ENCODE measurements at regions not wholly inside any gene's neighbourhood (a gene's known extent, or its start where the extent isn't known, plus 50 kb on each side); places are given as distances from the start of the nearest gene placed in this dataset.
"Not testable (repeated sequence)": the region's sequence is repeated elsewhere in the genome, so short reads cannot be mapped to it uniquely, and the experiment has no call there.

GRCh38 chr3:147333098-147333497 lies 73.2 kb downstream of the ZIC4 start:
- peaks cover 0 to 3% (median 0%) of the 10 kb centered on the region in 3 donors for H3K27me3 Mint-ChIP-seq

GRCh38 chr3:147328711-147329110 lies 77.6 kb downstream of the ZIC4 start:
- Mint-ChIP-seq H3K27me3 (no peaks in the 10 kb centered on the region), H3K4me3 (no peak overlapping the region), H3K9me3 (peaks cover 0 to 4% (median 0%) of the 10 kb centered on the region in 7 donors), H3K36me3 (no peaks in the 10 kb centered on the region), H3K4me1 (no peaks in the 10 kb centered on the region), H3K27ac (no peak overlapping the region)
- no peak for DNase-seq
- ATAC-seq (ENCODE audit: low read depth in 2 of 2), result no peak

More at GRCh38 chr3:147333098-147333497, 73.2 kb downstream of the ZIC4 start:
- no peak overlapping the region for H3K4me3 Mint-ChIP-seq
- DNase-seq, result no peak
- H3K9me3 Mint-ChIP-seq, result peaks cover 0 to 2% (median 0%) of the 10 kb centered on the region in 7 donors
- H3K36me3 Mint-ChIP-seq, result no peaks in the 10 kb centered on the region
- no peaks in the 10 kb centered on the region for H3K4me1 Mint-ChIP-seq
- ATAC-seq (ENCODE audit: low read depth in 2 of 2), result no peak
- no peak overlapping the region for H3K27ac Mint-ChIP-seq

GRCh38 chr3:147324356-147324755 lies 82.0 kb downstream of the ZIC4 start:
- H3K27me3 Mint-ChIP-seq, result no peaks in the 10 kb centered on the region
- H3K4me3 Mint-ChIP-seq, result no peak overlapping the region
- ATAC-seq (ENCODE audit: low read depth in 2 of 2), result no peak
- peaks cover 0 to 4% (median 0%) of the 10 kb centered on the region in 7 donors for H3K9me3 Mint-ChIP-seq
- H3K36me3 Mint-ChIP-seq, result no peaks in the 10 kb centered on the region
- no peaks in the 10 kb centered on the region for H3K4me1 Mint-ChIP-seq
- DNase-seq, result no peak
- no peak overlapping the region for H3K27ac Mint-ChIP-seq

GRCh38 chr3:147318900-147319299 lies 87.4 kb downstream of the ZIC4 start:
- DNase-seq (no peak), ATAC-seq (ENCODE audit: low read depth in 2 of 2) (no peak)
- H3K9me3 Mint-ChIP-seq, result peaks cover 0 to 4% (median 2%) of the 10 kb centered on the region in 7 donors
- H3K27me3 Mint-ChIP-seq, result no peaks in the 10 kb centered on the region
- no peaks in the 10 kb centered on the region for H3K36me3 Mint-ChIP-seq
- no peak overlapping the region for H3K27ac Mint-ChIP-seq
- no peaks in the 10 kb centered on the region for H3K4me1 Mint-ChIP-seq
- peak overlapping the region in 1 of 8 donors; percentile 9 for H3K4me3 Mint-ChIP-seq

- not testable (repeated sequence) for DNase-seq; H3K9me3 Mint-ChIP-seq; H3K27me3 Mint-ChIP-seq; H3K27ac Mint-ChIP-seq; H3K4me1 Mint-ChIP-seq; H3K36me3 Mint-ChIP-seq; ATAC-seq (ENCODE audit: low read depth in 2 of 2)
- peak overlapping the region in 1 of 8 donors; percentile 16 for H3K4me3 Mint-ChIP-seq
Observed at GRCh38 chr3:147317080-147317479, 89.3 kb downstream of the ZIC4 start.

- peaks cover 0 to 4% (median 0%) of the 10 kb centered on the region in 7 donors for H3K9me3 Mint-ChIP-seq
- H3K27ac Mint-ChIP-seq, result no peak overlapping the region
- H3K4me3 Mint-ChIP-seq, result no peak overlapping the region
- H3K36me3 Mint-ChIP-seq, result no peaks in the 10 kb centered on the region
- no peaks in the 10 kb centered on the region for H3K4me1 Mint-ChIP-seq
- ATAC-seq (ENCODE audit: low read depth in 2 of 2) (no peak), DNase-seq (no peak)
- H3K27me3 Mint-ChIP-seq, result peaks cover 0 to 2% (median 0%) of the 10 kb centered on the region in 3 donors
Observed at GRCh38 chr3:147313513-147313912, 92.8 kb downstream of the ZIC4 start.

GRCh38 chr3:147312786-147313280 lies 93.5 kb downstream of the ZIC4 start:
- H3K4me3 Mint-ChIP-seq, result no peak overlapping the region
- ATAC-seq (ENCODE audit: low read depth in 2 of 2) (no peak), DNase-seq (no peak)
- no peaks in the 10 kb centered on the region for H3K36me3 Mint-ChIP-seq
- peaks cover 0 to 4% (median 0%) of the 10 kb centered on the region in 7 donors for H3K9me3 Mint-ChIP-seq
- no peak overlapping the region for H3K27ac Mint-ChIP-seq
- no peaks in the 10 kb centered on the region for H3K4me1 Mint-ChIP-seq
- H3K27me3 Mint-ChIP-seq, result peaks cover 0 to 4% (median 0%) of the 10 kb centered on the region in 3 donors

- Mint-ChIP-seq H3K4me1 (no peaks in the 10 kb centered on the region), H3K27ac (peak overlapping the region in 1 of 6 donors; percentile 62), H3K9me3 (peaks cover 0 to 4% (median 0%) of the 10 kb centered on the region in 7 donors), H3K4me3 (no peak overlapping the region), H3K27me3 (peaks cover 0 to 4% (median 0%) of the 10 kb centered on the region in 3 donors), H3K36me3 (no peaks in the 10 kb centered on the region)
- DNase-seq (no peak), ATAC-seq (ENCODE audit: low read depth in 2 of 2) (no peak)
Observed at GRCh38 chr3:147311716-147312115, 94.6 kb downstream of the ZIC4 start.

GRCh38 chr3:147305533-147306250 lies 100.7 kb downstream of the ZIC4 start:
- Mint-ChIP-seq H3K4me1 (no peaks in the 10 kb centered on the region), H3K36me3 (no peaks in the 10 kb centered on the region), H3K9me3 (peaks cover 0 to 5% (median 2%) of the 10 kb centered on the region in 7 donors), H3K27me3 (peaks cover 0 to 4% (median 0%) of the 10 kb centered on the region in 3 donors), H3K27ac (no peak overlapping the region), H3K4me3 (no peak overlapping the region)
- DNase-seq (no peak), ATAC-seq (ENCODE audit: low read depth in 2 of 2) (no peak)

- Mint-ChIP-seq H3K9me3 (peaks cover 0 to 5% (median 2%) of the 10 kb centered on the region in 7 donors), H3K4me3 (no peak overlapping the region), H3K36me3 (no peaks in the 10 kb centered on the region), H3K4me1 (no peaks in the 10 kb centered on the region), H3K27ac (no peak overlapping the region), H3K27me3 (peaks cover 0 to 4% (median 0%) of the 10 kb centered on the region in 3 donors)
- ATAC-seq (ENCODE audit: low read depth in 2 of 2) (no peak), DNase-seq (no peak)
Observed at GRCh38 chr3:147304756-147305155, 101.6 kb downstream of the ZIC4 start.

GRCh38 chr3:147301781-147302180 lies 104.6 kb downstream of the ZIC4 start:
- Mint-ChIP-seq H3K4me3 (no peak overlapping the region), H3K36me3 (no peaks in the 10 kb centered on the region), H3K9me3 (peaks cover 0 to 5% (median 0%) of the 10 kb centered on the region in 7 donors), H3K4me1 (no peaks in the 10 kb centered on the region), H3K27me3 (no peaks in the 10 kb centered on the region), H3K27ac (no peak overlapping the region)
- ATAC-seq (ENCODE audit: low read depth in 2 of 2) (no peak), DNase-seq (no peak)

- H3K9me3 Mint-ChIP-seq, result peaks cover 0 to 5% (median 0%) of the 10 kb centered on the region in 7 donors
Observed at GRCh38 chr3:147299656-147300055, 106.7 kb downstream of the ZIC4 start.

GRCh38 chr3:147298511-147298982 lies 107.8 kb downstream of the ZIC4 start:
- no peaks in the 10 kb centered on the region for H3K9me3 Mint-ChIP-seq
- ATAC-seq (ENCODE audit: low read depth in 2 of 2) (no peak), DNase-seq (no peak)
- no peaks in the 10 kb centered on the region for H3K36me3 Mint-ChIP-seq
- H3K4me1 Mint-ChIP-seq, result no peaks in the 10 kb centered on the region
- no peak overlapping the region for H3K27ac Mint-ChIP-seq
- no peaks in the 10 kb centered on the region for H3K27me3 Mint-ChIP-seq
- no peak overlapping the region for H3K4me3 Mint-ChIP-seq

More at GRCh38 chr3:147299656-147300055, 106.7 kb downstream of the ZIC4 start:
- DNase-seq (no peak), ATAC-seq (ENCODE audit: low read depth in 2 of 2) (no peak)
- no peak overlapping the region for H3K27ac Mint-ChIP-seq
- H3K36me3 Mint-ChIP-seq, result no peaks in the 10 kb centered on the region
- H3K4me1 Mint-ChIP-seq, result no peaks in the 10 kb centered on the region
- no peaks in the 10 kb centered on the region for H3K27me3 Mint-ChIP-seq
- H3K4me3 Mint-ChIP-seq, result no peak overlapping the region

- Mint-ChIP-seq H3K27me3 (no peaks in the 10 kb centered on the region), H3K27ac (no peak overlapping the region), H3K4me3 (no peak overlapping the region), H3K9me3 (no peaks in the 10 kb centered on the region), H3K4me1 (no peaks in the 10 kb centered on the region), H3K36me3 (no peaks in the 10 kb centered on the region)
- DNase-seq, result no peak
- no peak for ATAC-seq (ENCODE audit: low read depth in 2 of 2)
Observed at GRCh38 chr3:147297761-147298350, 108.5 kb downstream of the ZIC4 start.

All from naive B cell (primary cell).